Effector CD4-positive, alpha-beta T cell (primary cell): ENCODE measurements at regions not wholly inside any gene's neighbourhood (a gene's known extent, or its start where the extent isn't known, plus 50 kb on each side); places are given as distances from the start of the nearest gene placed in this dataset.
"Not testable (repeated sequence)": the region's sequence is repeated elsewhere in the genome, so short reads cannot be mapped to it uniquely, and the experiment has no call there.

Source experiments
- DNase-seq: peaks from one replicate; pipeline ENCODE4 v3.0.0-alpha.2; 2020

- DNase-seq, result no peak
Measured at GRCh38 chr21:28334407-28334806, 658.3 kb downstream of the LTN1 start.

DNA sequence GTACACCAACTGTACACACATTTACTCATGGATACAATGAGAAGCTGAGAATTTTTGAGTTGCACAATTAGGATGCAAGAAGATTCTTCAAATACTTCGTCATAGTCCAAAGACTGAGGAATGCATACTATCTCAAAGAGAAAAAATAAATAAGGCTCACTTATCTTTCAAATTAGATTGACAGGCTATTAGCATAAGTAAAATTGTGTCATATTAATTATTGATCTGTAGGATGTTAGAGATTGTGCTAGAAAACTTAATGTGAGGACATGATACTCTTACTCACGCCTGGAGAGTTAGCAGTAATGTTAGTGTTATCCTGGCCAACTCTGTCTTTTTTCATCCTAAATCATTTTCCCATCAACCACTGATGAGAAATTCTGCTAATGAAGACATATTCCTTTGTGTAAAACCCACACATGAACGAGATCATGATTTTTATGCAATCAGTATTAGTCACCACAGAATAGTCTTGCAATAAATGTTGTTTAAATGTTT lies 659.0 kb downstream of the LTN1 start:
- DNase-seq, result no peak

- DNase-seq, result no peak
Measured at GRCh38 chr21:28332796-28333195, 659.9 kb downstream of the LTN1 start.

DNA sequence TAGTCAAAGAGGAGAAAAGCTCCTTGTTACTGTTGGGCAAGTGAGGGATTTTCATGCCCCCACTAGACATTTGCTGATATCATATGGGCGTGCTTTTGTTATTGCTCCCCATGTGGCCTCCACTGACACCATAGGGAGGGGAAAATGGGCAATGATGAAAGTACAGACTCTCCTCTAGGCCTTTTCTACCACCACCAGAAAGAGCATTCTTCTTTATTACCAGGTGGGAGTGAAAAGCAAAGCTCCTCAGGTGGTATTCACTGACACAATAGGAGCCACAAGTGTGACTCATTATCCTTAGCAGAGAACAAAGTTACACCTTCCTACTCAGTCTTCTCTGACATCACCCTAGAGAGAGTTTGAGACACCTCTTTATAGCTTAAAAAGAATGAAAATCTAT lies 667.1 kb downstream of the LTN1 start:
- DNase-seq, result no peak

GRCh38 chr21:28324690-28325089 lies 668.0 kb downstream of the LTN1 start:
- DNase-seq, result no peak

DNA sequence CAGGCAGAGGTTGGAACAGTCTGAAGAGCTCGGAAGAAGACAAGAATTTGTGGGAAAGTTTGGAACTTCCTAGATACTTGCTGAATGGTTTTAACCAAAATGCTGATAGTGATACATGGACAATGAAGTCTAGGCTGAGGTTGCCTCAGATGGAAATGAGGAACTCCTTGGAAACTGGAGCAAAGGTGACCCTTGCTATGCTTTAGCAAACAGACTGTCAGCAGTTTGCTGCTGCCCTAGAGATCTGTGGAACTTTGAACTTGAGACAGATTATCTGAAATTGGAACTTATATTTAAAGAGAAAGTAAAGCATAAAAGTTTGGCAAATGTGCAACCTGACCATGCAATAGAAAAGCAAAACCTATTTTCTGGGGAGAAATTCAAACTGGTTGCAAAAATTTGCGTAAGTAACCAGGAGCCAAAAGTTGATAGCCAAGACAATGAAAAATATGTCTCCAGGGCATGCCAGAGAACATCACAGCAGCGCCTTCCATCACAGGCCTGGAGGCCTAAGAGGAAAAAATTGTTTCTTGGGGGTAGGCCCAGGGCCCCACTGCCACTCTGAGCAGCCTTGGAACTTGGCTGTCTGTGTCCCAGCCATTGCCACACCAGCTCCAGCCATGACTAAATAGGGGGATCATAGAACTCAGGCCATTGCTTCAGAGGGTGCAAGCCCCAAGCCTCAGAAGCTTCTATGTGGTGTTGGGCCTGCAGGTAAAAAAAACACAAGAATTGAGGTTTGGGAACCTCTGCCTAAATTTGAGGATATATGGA lies 675.3 kb downstream of the LTN1 start:
- no peak for DNase-seq

- no peak for DNase-seq
Measured at GRCh38 chr21:28311411-28312190, 681.1 kb downstream of the LTN1 start.

DNA sequence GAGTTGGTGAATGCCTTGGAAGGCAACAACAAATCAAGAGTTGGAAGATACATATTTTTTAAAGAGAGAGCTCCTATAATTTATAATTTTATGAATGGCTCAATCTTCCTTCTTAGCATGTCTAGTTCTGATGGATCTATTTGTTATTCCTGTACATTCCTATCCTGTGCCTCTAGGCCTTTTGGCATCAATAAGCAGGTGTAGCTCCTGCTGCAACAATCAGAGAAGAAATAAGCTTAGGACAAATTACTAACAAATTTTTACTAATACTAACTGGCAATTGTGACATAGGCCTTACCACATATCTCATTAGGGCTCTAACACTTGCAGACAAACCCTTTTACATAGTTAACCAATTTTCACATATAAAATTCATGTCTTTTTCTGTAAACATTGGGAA lies 682.0 kb downstream of the LTN1 start:
- no peak for DNase-seq

- DNase-seq, result no peak
Measured at GRCh38 chr21:28310171-28310685, 682.4 kb downstream of the LTN1 start.

DNA sequence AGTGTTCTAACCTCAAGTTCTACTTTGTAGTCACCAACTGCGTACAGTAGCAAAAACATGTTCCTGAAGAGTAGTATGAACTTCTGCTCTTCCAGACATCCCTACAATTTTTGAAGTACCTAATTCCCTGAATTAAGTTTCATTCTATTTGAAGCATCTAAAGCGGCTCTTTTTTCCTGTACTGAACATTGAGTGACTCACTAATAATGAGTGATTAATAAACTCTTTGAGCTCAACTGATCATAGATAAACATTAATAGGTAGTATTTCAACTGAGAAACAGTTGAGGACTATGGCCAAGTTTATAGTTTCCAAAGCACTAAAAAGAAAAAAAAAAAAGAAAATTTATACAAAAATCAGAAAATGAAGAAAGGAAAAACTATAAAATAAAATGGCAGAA lies 683.1 kb downstream of the LTN1 start:
- no peak for DNase-seq

GRCh38 chr21:28308516-28308915 lies 684.2 kb downstream of the LTN1 start:
- no peak for DNase-seq

DNA sequence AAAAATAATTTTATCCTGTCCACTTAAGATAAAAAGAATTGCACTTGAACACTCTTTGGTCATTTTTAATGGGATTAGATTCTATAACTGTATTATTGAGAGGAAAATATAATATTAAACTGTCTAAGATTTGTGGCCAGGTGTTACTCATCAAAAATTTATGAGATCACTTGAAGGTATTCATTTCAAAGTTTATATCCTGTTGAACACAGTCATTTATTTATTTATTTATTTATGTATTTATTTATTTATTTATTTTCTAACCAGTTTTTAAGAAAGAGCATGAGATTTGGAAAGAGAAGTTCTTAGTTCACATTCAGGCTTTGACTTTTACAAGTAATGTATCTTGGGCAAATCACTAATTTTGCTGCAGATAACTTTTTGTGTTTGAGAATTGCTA lies 692.7 kb downstream of the LTN1 start:
- no peak for DNase-seq

DNA sequence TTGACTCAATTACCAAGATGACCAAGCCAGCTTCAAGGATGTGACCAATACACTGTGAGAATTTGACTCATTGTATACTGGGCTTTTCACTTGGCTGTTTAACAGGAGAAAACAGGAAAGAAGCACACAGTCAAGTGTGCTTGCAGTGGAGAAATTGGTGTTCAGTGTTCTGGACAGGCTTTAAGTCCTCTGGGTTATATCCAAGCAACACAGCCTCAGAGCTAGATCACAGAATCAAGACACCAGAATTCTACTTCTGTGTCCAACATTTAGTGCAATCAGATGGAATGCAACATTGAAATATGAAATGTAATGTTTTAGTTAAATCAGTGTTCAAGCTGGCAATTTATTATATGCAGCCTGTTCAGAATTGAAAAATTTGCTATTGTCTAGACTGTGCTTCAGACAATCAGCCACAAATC lies 694.4 kb downstream of the LTN1 start:
- no peak for DNase-seq

DNA sequence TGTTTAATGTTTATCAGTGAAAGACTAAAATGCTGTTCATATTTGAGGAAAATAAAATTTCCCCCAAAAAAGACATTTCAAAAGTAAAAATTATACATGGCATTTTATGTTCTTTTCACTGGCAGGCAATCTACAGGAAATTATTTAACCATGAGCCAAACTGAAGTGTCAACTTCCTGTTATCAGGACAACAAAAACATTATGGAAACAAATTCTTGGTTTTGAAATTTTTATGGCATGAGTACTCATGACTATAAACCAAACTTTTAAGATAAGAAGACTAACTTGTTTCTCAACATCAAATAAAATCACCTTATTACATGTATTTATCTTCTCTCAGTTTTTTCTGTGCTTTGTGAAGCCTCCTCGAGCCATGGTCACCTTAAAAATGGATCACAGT lies 698.6 kb downstream of the LTN1 start:
- DNase-seq, result no peak

- no peak for DNase-seq
Measured at GRCh38 chr21:28283641-28284490, 708.8 kb downstream of the LTN1 start.

GRCh38 chr21:28282833-28283232 lies 709.8 kb downstream of the LTN1 start:
- no peak for DNase-seq

DNA sequence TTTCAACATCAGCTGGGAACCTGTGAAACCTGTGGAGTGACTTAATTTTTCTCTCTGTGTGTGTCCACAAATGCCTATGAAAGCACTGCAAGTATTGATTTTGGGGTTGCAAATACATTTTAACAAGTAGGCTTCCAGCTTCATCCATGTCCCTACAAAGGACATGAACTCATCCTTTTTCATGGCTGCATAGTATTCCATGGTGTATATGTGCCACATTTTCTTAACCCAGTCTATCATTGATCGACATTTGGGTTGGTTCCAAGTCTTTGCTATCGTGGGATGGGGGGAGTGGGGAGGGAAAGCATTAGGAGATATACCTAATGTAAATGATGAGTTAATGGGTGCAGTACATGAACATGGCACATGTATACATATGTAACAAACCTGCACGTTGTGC lies 711.3 kb downstream of the LTN1 start:
- not testable (repeated sequence) for DNase-seq

GRCh38 chr21:28280611-28281010 lies 712.1 kb downstream of the LTN1 start:
- DNase-seq, result no peak

DNA sequence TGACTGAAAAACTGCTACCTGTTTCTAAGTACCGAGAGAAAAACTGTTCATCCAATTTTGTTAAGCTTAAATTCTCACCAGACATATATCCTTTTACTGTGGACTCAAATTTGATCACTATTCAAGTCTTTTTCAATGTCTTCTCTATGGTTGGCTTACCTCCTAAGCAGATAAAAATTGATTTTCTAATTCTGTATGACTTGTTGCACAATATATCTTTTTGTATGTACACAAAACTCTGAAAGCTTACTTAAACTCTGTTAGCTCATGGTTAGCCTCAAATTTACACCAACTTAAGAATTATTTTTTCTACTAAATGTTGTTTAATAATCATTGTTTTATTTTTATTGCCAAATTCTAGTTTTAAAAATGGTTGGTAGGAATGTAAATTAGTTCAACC lies 715.4 kb downstream of the LTN1 start:
- no peak for DNase-seq

- no peak for DNase-seq
Measured at GRCh38 chr21:28272272-28272992, 720.2 kb downstream of the LTN1 start.

DNA sequence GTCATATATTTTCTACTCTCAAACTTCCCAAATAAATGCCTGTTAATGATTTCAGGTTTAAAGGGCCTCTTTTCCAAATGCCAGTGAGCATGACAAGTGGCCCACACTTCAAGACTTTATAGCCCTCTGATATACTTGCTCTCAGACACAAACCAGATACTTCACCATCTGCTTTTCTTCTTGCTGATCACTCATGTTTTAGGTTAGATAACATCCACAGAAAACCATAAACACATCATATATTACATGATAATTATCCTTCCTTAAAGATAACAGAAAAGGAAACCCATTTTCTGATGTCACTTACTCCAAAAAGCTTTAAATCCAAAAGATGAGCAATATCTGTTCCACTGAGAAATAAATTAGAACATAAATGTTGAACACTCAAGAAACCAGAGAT lies 723.5 kb downstream of the LTN1 start:
- no peak for DNase-seq

- no peak for DNase-seq
Measured at GRCh38 chr21:28268685-28269084, 724.0 kb downstream of the LTN1 start.
